ENCODE measurements at regions not wholly inside any gene's neighbourhood (a gene's known extent, or its start where the extent isn't known, plus 50 kb on each side); places are given as distances from the start of the nearest gene placed in this dataset.

DNA sequence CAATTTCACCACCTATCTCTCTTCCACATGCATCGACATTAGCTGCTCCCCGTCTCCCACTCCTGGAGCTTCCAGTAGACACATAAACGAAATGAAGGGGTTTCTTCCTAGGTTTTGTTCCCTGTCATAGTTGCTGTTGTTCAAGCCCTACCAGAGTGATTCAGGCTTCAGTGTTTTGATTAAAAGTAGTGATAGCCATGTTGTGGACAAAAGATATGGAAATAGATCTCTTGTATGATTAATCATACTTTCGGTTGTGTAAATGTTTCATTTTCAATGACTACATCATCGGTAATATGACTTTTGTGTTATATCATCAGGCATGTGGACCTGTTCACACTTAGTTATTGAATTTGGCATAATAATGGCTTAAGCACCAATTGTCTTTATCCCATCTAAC lies 96.5 kb upstream of the KLF3 start:
- H3K27ac ChIP-seq: no peak overlapping the region
- TF ChIP-seq, protein P1, sequence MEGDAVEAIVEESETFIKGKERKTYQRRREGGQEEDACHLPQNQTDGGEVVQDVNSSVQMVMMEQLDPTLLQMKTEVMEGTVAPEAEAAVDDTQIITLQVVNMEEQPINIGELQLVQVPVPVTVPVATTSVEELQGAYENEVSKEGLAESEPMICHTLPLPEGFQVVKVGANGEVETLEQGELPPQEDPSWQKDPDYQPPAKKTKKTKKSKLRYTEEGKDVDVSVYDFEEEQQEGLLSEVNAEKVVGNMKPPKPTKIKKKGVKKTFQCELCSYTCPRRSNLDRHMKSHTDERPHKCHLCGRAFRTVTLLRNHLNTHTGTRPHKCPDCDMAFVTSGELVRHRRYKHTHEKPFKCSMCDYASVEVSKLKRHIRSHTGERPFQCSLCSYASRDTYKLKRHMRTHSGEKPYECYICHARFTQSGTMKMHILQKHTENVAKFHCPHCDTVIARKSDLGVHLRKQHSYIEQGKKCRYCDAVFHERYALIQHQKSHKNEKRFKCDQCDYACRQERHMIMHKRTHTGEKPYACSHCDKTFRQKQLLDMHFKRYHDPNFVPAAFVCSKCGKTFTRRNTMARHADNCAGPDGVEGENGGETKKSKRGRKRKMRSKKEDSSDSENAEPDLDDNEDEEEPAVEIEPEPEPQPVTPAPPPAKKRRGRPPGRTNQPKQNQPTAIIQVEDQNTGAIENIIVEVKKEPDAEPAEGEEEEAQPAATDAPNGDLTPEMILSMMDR (conservative IDR thresholded peaks at IDR 0.05): no peak
- TF ChIP-seq ZFX (IDR thresholded peaks at IDR 0.05): no peak

DNA sequence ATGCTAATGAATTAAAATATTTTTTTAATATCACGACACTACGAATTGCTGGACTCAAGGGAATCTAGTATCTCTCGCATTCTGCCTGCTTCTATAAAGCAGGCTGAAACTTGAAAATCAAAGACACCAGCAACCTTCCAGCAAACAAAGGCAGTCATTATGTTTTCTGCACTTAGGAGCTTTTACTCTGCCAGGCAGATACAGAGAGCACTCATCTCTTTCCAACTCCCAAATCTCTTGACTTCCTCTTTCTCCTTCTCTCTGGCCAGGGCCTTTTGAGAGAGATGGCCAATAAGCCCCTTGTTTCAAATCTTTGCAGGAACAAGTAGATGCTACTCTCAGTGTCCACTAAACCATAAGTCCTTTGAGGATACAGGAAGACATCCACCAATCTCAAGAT lies 95.2 kb upstream of the KLF3 start:
- H3K27ac ChIP-seq: no peak overlapping the region
- no peak for TF ChIP-seq ZFX (IDR thresholded peaks at IDR 0.05)
- TF ChIP-seq, protein P1 (conservative IDR thresholded peaks at IDR 0.05): no peak

DNA sequence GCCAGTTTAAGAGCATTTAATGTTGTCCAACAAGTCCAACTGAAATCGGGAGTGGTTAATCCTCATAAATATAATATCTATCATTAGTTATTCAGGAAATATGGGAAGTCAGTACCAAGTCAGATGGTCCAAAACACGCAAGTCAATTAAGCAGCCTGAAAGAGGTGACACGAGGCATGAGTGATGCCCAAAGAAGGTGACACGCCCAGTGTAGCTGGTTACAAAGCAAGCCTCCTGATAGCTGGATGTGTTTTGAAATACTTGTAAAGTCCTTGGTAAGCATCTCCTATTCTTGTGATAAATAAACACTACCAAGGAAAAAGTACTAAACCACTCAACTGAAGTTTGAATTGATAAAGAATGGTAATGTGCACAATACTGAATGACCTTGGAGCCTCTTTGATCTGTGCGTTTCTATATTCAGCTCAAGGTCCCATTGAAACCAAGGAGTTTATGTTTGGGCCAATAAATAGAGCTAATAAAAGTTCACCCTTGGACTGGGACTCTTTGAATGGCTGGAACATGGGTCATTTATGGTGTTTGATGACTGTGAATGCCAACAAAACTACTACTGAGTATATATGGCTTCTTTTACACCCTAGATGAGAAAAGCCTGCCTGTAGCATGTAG lies 93.2 kb upstream of the KLF3 start:
- TF ChIP-seq ZFX (IDR thresholded peaks at IDR 0.05): no peak
- TF ChIP-seq, protein P1 (conservative IDR thresholded peaks at IDR 0.05): no peak
- H3K27ac ChIP-seq: no peak overlapping the region

DNA sequence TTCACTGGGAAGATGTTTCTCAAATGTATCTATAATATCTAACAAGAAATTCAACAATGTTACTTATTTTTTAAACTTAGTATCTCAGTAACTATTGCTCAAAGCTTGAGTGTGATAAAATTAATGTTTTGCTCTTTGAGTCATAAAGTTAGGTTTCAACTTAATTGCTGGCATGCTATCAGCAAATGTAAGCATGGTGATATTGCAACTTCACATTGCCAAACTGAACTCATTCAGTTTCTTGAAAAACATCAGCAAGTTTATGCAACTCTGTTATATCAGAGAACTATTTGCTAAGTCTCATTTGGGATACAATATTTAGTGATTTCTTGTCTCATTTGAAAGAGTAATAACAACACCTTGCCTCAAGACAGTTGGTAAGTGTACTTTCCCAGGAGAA lies 91.2 kb upstream of the KLF3 start:
- TF ChIP-seq, protein P1 (conservative IDR thresholded peaks at IDR 0.05): no peak
- no peak for TF ChIP-seq ZFX (IDR thresholded peaks at IDR 0.05)
- no peak overlapping the region for H3K27ac ChIP-seq

DNA sequence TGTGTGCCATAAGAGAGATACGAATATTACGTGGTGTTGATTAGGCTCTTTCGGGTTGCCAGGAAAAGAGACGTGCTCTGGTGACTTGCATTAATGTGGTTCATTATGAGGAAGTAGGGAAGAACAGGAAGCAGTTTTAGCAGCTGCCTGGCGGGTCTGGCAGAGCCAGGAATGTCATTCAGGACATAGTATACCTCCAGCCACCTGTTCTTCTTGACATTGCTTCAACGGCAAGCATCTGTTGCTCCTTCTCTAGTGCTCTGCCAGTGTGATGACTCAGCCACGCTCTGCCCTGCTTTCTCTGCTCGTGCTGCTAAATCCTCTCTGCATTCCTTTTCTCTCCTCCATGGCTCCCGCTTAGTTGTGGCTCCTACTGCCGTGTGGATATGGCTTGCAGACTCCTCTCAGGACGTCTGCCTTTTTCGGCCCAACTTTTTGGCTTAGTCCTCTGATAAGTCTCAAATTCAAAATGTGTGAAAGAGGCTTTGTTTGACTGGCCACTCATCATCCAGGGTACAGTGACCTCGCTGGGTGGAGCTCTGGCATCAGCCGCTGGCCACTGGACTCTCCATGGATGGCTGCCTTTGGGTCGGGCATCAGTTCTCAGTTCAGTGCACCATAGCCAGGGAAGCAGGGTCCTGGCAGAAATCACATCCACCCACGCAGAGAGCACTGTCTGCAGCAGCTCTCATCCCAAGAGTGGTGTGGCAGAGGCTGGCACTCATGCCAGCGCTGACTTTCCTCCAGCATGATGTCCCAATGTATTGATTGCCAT lies 89.3 kb upstream of the KLF3 start:
- no peak overlapping the region; the same call in 1 of the 2 replicates for H3K27ac ChIP-seq
- no peak for TF ChIP-seq ZFX (IDR thresholded peaks at IDR 0.05)

DNA sequence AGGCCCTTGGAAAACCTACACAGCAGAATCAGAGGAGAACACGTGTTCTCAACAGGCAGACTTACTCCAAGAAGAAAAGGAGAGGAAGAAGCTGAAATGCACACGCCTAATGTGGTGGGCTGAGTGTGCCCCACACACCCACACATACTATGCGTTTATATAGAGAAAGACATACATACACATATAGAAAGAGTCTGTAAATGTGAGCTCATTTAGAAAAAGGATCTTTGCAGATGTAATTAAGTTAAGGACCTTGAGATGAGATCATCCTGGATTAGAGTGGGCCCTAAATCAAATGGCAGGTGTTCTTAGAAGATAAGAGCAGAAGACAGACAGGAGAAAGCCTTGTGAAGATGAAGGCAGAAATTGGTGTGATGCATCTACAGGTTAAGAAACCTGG lies 87.2 kb upstream of the KLF3 start:
- H3K27ac ChIP-seq: no peak overlapping the region
- TF ChIP-seq, protein P1 (conservative IDR thresholded peaks at IDR 0.05): no peak
- TF ChIP-seq ZFX (IDR thresholded peaks at IDR 0.05): no peak

DNA sequence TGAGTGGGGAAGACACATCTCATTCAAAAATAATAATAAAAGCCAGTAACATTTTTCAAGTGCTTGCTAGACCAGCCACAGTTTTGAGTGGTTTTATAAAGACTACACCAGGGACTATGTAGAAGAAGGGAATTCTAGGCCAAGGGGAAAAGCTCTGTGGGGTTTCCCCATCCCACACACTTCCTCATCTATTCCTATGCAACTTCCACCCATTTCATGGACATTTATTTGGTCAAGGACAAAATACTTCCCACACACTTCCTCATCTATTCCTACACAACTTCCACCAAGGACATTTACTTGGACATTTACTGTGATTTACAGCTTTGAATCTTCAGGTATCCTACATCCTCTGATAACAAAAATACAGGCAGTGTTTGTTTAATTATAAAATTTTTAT lies 86.5 kb upstream of the KLF3 start:
- TF ChIP-seq, protein P1 (conservative IDR thresholded peaks at IDR 0.05): no peak
- TF ChIP-seq ZFX (IDR thresholded peaks at IDR 0.05): no peak
- H3K27ac ChIP-seq: no peak overlapping the region

Data from C4-2B (cell line).